ENCODE measurements at regions not wholly inside any gene's neighbourhood (a gene's known extent, or its start where the extent isn't known, plus 50 kb on each side); places are given as distances from the start of the nearest gene placed in this dataset.

- TF ChIP-seq POLR2A (IDR thresholded peaks at IDR 0.05) (no peak), CTCF (IDR thresholded peaks at IDR 0.05) (no peak)
These were observed 282.8 kb upstream of the EDNRB start for GRCh38 chr13:78201411-78201810.

Data from body of pancreas (tissue), 4 donors.